Right lobe of liver (tissue), 4 donors: ENCODE measurements at regions not wholly inside any gene's neighbourhood (a gene's known extent, or its start where the extent isn't known, plus 50 kb on each side); places are given as distances from the start of the nearest gene placed in this dataset.

Experiments
- CTCF ChIP-seq, 4 donors: fragments of 200-600 bp in 3 of 4; fragments of 450-650 bp in 1 of 4; IDR thresholded peaks; one replicate each; pipeline versions ENCODE4 v1.5.1 to v1.8.0; 2016 to 2022; ENCODE audit warnings: antibody characterized with exemption in 4 of 4, mild to moderate bottlenecking in 2 of 4
- POLR2A ChIP-seq: fragments of 450-650 bp; IDR thresholded peaks from one replicate; pipeline ENCODE4 v1.6.1; 2017; ENCODE audit warnings: antibody characterized with exemption, mild to moderate bottlenecking
- donor health status: DM: no; HTN: no; CAD: no.
- donor health status: DM: no; HTN: no; CAD: no.
- donor health status: DM: no; HTN: yes; CAD: no.

DNA sequence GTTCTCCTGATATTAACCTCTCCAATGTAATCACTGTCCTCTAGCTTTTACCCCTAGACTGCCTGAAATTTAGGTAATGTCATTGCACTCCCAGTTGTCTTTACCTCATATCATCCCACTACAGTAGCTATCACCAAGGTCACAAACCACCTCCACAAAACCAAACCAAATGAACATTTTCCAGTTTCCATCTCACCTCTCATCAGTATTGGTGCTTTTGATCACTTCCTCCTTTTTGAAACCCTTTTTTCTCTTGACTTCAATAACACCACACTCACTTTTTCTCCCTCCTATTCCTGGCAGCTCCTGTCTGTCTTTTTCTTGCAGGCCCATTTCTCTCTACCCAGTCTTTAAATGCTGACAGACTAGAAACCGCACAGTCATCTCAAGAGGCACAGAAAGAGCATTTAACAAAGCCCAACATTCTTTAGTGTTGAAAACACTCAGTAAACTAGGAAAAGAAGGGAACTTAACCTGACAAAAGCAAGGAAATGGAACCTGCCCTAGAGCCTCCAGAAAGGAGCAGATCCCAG lies 95.9 kb upstream of the SIX2 start:
- TF ChIP-seq CTCF (IDR thresholded peaks at IDR 0.05), result no peak
- no peak for TF ChIP-seq POLR2A
